HG03135 (cell line): ENCODE measurements at regions not wholly inside any gene's neighbourhood (a gene's known extent, or its start where the extent isn't known, plus 50 kb on each side); places are given as distances from the start of the nearest gene placed in this dataset.

Experiments used
- ATAC-seq: cut with Tn5 transposase; IDR thresholded peaks from one replicate; pipeline ENCODE4 v1.9.1; 2021; ENCODE audit warnings: mild to moderate bottlenecking, moderate library complexity; ENCODE audit not compliant: unreplicated experiment

- no peak for ATAC-seq
Observed at GRCh38 chr12:116401565-116401964, 124.1 kb upstream of the MED13L start.

- ATAC-seq, result no peak
Observed at GRCh38 chr12:116402163-116402939, 124.9 kb upstream of the MED13L start.

DNA sequence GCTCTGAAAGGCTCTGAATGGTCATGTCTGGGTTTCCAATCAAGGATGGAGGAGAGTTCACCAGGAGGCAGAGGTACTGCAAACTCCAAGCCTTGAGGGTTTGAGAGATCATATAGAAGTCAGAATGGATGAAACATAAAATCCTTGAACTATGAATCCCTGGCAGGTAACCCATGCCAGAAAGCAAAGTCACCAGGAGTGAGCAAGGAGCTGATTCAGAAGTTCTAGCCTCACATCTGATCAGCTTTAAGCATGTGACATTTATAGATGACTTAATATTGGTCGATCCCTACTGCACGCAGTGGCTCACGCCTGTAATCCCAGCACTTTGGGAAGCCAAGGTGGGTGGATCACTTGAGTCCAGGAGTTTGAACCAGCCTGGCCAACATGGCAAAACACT, 126.1 kb upstream of the MED13L start:
- ATAC-seq, result no peak

DNA sequence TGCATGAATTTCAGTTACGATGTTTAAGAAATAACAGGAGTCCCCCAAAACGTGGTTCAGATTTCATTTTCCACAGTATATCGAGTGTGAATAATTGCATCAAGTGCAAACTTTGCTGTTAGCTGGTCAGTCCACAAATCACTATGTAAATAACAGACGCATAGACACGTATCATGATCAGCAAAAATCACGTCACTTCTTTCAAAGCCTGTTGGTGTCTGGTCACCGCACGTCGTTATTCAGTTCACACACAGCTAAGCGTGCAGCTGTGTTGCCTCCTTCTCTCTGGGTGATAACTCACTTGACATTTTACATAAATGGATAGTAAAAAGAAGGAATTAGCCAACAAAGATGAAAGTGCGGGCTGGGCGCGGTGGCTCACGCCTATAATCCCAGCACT, 126.8 kb upstream of the MED13L start:
- no peak for ATAC-seq

DNA sequence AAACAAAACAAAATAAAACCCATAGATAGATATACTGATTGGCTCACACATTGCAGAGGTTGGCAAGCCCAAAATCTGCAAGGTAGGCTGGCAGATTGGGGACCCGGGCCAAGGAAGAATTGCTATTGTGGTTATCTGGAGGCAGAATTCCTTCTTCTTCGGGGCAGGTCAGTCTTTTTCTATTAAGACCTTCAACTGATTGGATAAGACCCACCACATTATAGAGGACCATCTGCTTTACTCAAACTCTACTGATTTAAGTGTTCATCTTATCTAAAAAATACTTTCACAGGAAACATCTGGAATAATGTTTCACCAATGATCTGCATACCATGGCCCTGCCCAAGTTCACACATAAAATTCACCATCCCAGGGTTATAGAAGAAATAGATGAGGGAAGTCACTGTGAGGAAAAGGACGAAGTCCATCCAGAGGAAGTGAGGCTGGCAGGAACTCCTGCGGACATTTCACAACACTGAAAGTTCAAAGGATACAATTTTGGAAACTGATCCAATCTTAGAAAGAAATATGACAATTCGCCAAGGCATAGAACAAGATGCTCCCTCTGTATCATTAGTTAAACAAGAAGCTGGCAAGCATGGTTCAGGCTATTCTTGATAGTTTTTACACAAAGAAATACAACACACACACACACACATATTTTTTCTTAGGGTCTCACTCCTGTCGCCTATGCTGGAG, 127.6 kb upstream of the MED13L start:
- ATAC-seq, result no peak

DNA sequence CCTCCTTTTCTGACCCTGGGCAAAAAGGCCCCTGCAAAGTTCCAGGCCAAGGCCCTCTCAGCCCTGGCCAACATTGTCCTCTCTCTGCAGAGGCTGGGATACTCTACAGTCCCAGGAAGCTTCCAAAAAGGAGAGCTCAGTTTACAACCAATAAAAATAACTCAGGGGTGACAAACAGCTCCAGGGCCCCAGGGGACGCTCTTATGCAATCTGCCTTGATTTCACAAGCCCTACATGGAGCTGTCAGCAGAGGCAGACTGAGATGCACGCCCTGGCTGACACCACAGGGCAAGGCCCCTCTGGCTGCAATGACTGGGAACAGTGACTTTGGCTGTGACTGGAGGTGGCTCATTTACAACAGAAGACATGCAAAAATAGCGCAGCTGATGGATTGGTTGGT, 129.0 kb upstream of the MED13L start:
- ATAC-seq, result no peak

GRCh38 chr12:116408489-116409250, 131.2 kb upstream of the MED13L start:
- ATAC-seq, result no peak

DNA sequence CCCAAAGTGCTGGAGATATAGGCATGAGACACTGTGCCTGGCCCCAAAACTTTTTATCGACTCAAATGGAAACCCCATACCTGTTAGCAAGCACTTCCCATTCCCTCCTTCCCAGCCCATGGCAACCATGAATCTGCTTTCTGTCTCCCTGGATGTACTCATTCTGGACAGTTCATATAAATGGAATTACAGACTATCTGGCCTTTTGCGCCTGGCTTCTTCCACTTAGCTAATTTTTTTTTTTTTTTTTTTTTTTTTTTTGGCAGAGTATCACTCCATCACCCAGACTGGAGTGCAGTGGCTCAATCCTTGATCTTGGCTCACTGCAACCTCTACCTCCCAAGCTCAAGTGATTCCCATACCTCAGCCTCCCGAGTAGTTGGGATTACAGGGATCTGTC, 134.5 kb upstream of the MED13L start:
- no peak for ATAC-seq

GRCh38 chr12:116414891-116415290, 137.4 kb upstream of the MED13L start:
- no peak for ATAC-seq

GRCh38 chr12:116415408-116416108, 138.1 kb upstream of the MED13L start:
- ATAC-seq, result no peak

GRCh38 chr12:116416166-116416565, 138.7 kb upstream of the MED13L start:
- ATAC-seq, result no peak

GRCh38 chr12:116418551-116418950, 140.6 kb upstream of the MAP1LC3B2 start:
- no peak for ATAC-seq

- no peak for ATAC-seq
Observed at GRCh38 chr12:116420227-116420880, 138.8 kb upstream of the MAP1LC3B2 start.

DNA sequence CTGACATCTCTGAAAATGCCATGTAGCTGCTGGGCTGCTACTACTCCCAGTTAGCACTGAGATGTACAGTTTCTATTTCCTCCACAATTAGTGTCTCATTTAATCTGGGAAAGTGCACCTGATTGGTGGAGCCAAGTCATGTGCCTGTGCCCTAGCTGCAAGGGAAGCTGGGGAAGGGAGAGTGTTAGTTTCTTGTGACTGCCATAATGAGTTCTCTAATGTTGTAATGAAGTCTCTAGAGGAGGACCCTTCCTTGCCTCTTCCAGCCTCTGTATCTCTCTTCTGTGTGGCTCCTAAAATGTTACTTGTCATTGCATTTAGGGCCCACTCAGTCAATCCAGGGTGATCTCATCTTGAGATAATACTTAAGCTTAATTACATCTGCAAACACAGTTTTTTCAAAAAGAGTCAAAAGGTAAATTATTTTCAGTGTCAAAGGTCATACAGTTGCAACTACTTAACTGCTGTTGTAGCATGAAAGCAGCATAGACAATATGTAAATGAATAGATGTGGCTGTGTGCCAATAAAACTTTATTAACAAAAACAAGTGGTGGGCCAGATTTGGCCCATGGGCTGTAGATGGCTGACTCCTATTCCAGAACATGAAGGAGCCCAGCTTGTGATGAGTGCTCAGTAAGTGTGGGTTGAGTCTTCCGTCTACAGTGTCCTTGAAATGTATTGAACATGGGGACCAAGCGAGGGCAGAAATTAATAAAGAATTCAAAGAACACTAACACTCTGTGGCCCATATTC, 137.2 kb upstream of the MAP1LC3B2 start:
- no peak for ATAC-seq

DNA sequence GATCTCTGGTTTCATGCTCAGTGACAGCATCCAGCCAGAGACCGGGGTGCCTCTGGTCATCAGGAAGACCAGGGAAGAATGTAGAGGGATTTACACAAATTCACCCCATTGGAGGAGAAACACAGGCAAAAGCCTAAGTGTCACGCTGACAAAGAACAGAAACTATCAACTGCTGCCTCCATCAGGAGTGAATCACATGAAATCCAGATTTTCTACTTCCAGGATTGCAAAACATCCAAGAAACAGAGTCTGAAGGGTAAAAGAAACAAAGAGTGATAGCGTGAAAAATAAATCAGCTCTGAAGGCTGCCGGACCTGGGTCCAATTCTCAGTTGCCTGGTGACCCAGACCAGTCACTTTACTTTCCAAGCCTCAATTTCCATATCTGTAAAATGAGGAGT, 136.1 kb upstream of the MAP1LC3B2 start:
- no peak for ATAC-seq

GRCh38 chr12:116425256-116426193, 133.7 kb upstream of the MAP1LC3B2 start:
- ATAC-seq, result no peak

DNA sequence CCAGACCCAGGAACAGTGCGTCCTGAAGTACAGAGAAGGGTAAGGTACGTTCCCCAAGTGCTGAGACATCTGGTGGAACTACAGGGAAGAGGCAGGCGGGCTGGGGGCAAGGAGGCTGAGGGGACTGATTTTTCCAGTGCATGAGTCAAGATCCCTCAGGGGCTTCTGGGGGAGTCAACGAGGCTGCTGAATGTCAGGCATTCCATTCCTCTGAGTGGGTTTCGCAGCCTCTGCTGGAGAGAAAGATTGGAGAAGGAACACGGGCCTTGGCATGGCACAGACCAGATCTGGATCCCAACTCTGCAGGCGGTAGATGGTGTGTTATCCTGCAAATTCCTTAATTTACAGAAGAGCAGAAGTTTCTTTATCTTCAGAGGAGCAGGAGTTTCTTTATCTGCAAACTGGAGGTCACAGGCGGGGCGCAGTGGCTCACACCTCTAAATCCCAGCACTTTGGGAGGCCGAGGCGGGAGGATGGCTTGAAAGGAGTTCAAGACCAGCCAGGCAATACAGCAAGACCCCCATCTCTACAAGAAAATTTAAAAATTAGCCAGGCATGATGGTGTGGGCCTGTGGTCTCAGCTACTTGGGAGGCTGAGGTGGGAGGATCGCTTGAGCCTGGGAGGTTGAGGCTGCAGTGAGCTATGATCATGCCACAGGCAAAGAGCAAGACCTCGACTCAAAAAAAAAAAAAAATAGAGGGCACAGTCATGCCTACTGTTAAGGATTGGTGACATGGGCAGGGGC, 132.6 kb upstream of the MAP1LC3B2 start:
- ATAC-seq, result no peak
